IPS DF 6.9 (cell line): ENCODE measurements at regions not wholly inside any gene's neighbourhood (a gene's known extent, or its start where the extent isn't known, plus 50 kb on each side); places are given as distances from the start of the nearest gene placed in this dataset.

ENCODE experiments used
- DNase-seq: peaks from one replicate; pipeline ENCODE4 v3.0.0-alpha.2; 2013; ENCODE audit warnings: low read depth, low spot score
- H3K27ac ChIP-seq: one replicate; pipeline ENCODE4 v1.5.1; 2013; ENCODE audit warnings: low read length, control low read depth
- H3K27me3 ChIP-seq: 2 replicates; pipeline ENCODE4 v1.6.1; 2013; ENCODE audit warnings: mild to moderate bottlenecking, low read length; ENCODE audit not compliant: control insufficient read depth, insufficient read depth
- H3K36me3 ChIP-seq: 2 replicates; pipeline ENCODE4 v1.6.1; 2013; ENCODE audit warnings: low read length; ENCODE audit not compliant: control insufficient read depth, insufficient read depth
- H3K4me1 ChIP-seq: 2 replicates; pipeline ENCODE4 v1.6.1; 2013; ENCODE audit warnings: low read length; ENCODE audit not compliant: control insufficient read depth, insufficient read depth
- H3K4me3 ChIP-seq: 2 replicates; pipeline ENCODE4 v1.5.1; 2013; ENCODE audit warnings: mild to moderate bottlenecking, low read length
- H3K9me3 ChIP-seq: 2 replicates; pipeline ENCODE4 v1.6.1; 2013; ENCODE audit warnings: low read length, inconsistent platforms; ENCODE audit not compliant: control insufficient read depth, insufficient read depth
- WGBS: extraction: QIAGEN DNeasy Blood & Tissue Kit; methylation state at CpG from one replicate; pipeline ENCODE4 v1.1.7; 2013; ENCODE audit warnings: mixed read lengths, missing lambda C conversion rate; ENCODE audit not compliant: insufficient read length, insufficient coverage; 5-methylcytosine and 5-hydroxymethylcytosine counted together

GRCh38 chr6:82761674-82762345 is 303.8 kb downstream of the UBE3D start:
- no peaks in the 10 kb centered on the region for H3K9me3 ChIP-seq
- H3K27ac ChIP-seq = no peak overlapping the region
- no peak overlapping the region for H3K4me3 ChIP-seq
- no peak for DNase-seq
- H3K36me3 ChIP-seq = no peaks in the 10 kb centered on the region
- H3K27me3 ChIP-seq = no peaks in the 10 kb centered on the region
- no peaks in the 10 kb centered on the region for H3K4me1 ChIP-seq
- WGBS = no CpG with 5 or more reads among the region's 2 CpGs

GRCh38 chr6:82766476-82766875 is 299.2 kb downstream of the UBE3D start:
- H3K27ac ChIP-seq = no peak overlapping the region
- no peaks in the 10 kb centered on the region for H3K36me3 ChIP-seq
- WGBS = no CpG with 5 or more reads among the region's 1 CpG

GRCh38 chr6:82767037-82767436 is 298.6 kb downstream of the UBE3D start:
- Histone ChIP-seq H3K27ac (no peak overlapping the region), H3K27me3 (no peaks in the 10 kb centered on the region), H3K9me3 (no peaks in the 10 kb centered on the region), H3K36me3 (no peaks in the 10 kb centered on the region), H3K4me1 (no peaks in the 10 kb centered on the region), H3K4me3 (no peak overlapping the region)
- DNase-seq = no peak
- no CpG with 5 or more reads among the region's 5 CpGs for WGBS

More at GRCh38 chr6:82766476-82766875, 299.2 kb downstream of the UBE3D start:
- Histone ChIP-seq H3K4me3 (no peak overlapping the region), H3K27me3 (no peaks in the 10 kb centered on the region), H3K9me3 (no peaks in the 10 kb centered on the region), H3K4me1 (no peaks in the 10 kb centered on the region)
- DNase-seq = no peak

DNA sequence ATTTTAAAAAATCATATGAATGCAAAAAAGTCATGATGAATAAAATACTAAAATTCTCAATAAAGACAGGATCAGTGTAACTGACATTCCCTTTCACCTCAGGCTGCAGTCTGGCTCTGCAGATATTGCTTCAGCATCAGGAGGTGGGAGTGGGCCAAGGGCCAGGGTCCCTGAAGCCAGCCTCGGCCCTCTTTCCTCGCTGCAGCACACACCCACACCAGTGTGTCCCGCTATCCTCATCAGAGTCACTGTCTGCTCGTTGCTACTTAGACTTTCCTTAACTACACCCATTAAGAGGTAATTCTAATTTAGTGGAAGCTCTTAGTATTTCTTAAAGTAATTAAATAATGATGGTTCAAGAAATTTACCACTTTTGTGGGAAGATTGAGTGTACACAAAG is 298.2 kb downstream of the UBE3D start:
- no peaks in the 10 kb centered on the region for H3K27me3 ChIP-seq
- WGBS = no CpG with 5 or more reads among the region's 4 CpGs
- no peak for DNase-seq

DNA sequence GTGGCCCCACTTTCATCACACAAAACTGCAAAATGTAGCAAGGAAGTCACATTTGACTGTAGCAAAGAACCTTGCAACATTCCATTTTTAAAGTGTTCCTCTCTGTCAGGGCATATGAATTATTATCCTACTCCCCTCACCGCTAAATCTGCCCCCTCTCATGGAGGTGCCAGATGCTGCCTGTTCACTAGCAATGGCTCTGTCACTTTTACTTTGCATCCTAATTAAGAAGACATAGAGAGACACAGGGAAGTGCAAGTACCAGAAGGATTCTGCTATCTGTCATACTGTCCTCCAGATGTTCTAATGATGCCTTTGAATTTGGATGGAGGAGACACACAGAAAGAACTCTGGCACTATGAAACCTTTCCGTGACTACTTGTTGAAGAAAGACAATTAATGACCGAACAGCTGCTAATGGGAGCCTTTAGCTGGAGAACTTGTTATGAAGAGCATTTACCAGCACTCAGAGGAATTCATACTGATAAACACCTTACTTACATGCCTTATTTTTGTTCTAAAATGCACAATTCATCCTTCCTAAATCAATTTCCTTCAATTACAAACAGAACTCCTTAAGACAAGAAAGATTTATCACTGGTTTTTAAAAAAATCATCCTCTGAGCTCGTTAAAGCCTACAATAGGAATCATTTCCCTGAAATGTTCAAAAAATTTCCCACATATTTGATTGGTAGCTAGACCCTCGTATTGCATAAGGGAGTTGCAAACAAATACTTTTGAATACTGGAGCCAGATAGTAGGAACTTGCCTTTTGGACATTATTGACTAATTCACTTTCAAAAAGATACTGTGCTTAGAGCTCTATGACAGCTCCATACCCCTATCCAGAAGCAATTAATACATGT is 292.6 kb downstream of the UBE3D start:
- Histone ChIP-seq H3K9me3 (no peaks in the 10 kb centered on the region), H3K4me3 (no peak overlapping the region), H3K36me3 (no peaks in the 10 kb centered on the region), H3K4me1 (no peaks in the 10 kb centered on the region), H3K27ac (no peak overlapping the region), H3K27me3 (no peaks in the 10 kb centered on the region)
- no CpG with 5 or more reads among the region's 5 CpGs for WGBS
- no peak for DNase-seq

More for the DNA sequence above, 298.2 kb downstream of the UBE3D start:
- no peak overlapping the region for H3K4me3 ChIP-seq
- H3K9me3 ChIP-seq = no peaks in the 10 kb centered on the region
- no peak overlapping the region for H3K27ac ChIP-seq
- no peaks in the 10 kb centered on the region for H3K36me3 ChIP-seq
- no peaks in the 10 kb centered on the region for H3K4me1 ChIP-seq

GRCh38 chr6:82775361-82775760 is 290.3 kb downstream of the UBE3D start:
- H3K9me3 ChIP-seq = no peaks in the 10 kb centered on the region
- no peak overlapping the region for H3K27ac ChIP-seq
- WGBS = no CpG with 5 or more reads among the region's 1 CpG
- no peaks in the 10 kb centered on the region for H3K36me3 ChIP-seq
- no peaks in the 10 kb centered on the region for H3K4me1 ChIP-seq
- DNase-seq = no peak
- no peak overlapping the region for H3K4me3 ChIP-seq
- H3K27me3 ChIP-seq = no peaks in the 10 kb centered on the region

DNA sequence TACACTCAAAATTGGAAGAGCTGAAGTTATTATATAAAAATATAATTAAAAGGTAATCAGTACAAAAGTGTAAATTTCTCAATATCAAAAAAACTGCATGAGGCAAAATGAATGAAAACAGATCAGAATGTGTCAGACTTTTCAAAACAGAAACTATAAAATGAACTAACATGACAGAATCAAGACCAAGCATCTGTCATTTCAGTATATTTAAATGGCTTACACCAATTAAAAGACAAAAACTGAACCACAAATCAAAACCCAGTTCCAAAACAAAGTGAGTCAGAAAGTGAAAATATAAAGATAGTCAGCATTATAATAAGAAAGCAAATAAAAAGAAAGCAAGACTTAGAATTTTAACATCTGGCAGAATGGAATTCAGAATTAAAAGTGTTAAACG is 289.7 kb downstream of the UBE3D start:
- H3K27ac ChIP-seq = no peak overlapping the region
- no peaks in the 10 kb centered on the region for H3K9me3 ChIP-seq
- no peaks in the 10 kb centered on the region for H3K36me3 ChIP-seq
- no peaks in the 10 kb centered on the region for H3K27me3 ChIP-seq
- WGBS = no CpG with 5 or more reads among the region's 1 CpG
- no peak for DNase-seq
- H3K4me3 ChIP-seq = no peak overlapping the region
- no peaks in the 10 kb centered on the region for H3K4me1 ChIP-seq

GRCh38 chr6:82779041-82779440 is 286.6 kb downstream of the UBE3D start:
- Histone ChIP-seq H3K4me3 (no peak overlapping the region), H3K27ac (no peak overlapping the region), H3K9me3 (no peaks in the 10 kb centered on the region), H3K4me1 (no peaks in the 10 kb centered on the region), H3K27me3 (no peaks in the 10 kb centered on the region), H3K36me3 (no peaks in the 10 kb centered on the region)
- no peak for DNase-seq
- no CpG with 5 or more reads among the region's 3 CpGs for WGBS

DNA sequence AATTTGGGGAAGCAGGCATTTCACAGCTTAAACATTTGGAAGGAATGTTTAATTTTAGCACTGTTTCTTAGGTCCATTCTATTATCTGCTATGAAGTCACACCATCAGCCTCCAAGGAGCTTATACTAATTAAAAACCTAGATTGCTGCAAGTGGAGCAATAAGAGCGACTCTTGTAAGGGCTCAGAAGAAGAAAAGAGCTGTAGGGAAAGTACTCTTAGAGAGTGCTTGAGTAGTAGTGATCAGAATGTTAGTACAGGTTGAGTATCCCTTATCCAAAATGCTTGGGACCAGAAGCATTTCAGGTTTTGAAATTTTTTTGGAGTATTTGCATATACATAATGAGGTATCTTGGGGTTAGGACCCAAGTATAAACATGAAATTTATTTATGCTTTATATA is 285.3 kb downstream of the UBE3D start:
- Histone ChIP-seq H3K4me1 (no peaks in the 10 kb centered on the region), H3K9me3 (no peaks in the 10 kb centered on the region), H3K27me3 (no peaks in the 10 kb centered on the region), H3K4me3 (no peak overlapping the region), H3K36me3 (no peaks in the 10 kb centered on the region), H3K27ac (no peak overlapping the region)
- no CpG with 5 or more reads among the region's 1 CpG for WGBS
- DNase-seq = no peak

GRCh38 chr6:82781620-82782204 is 283.9 kb downstream of the UBE3D start:
- H3K4me1 ChIP-seq = no peaks in the 10 kb centered on the region
- WGBS = no CpG with 5 or more reads among the region's 2 CpGs
- no peak for DNase-seq
- no peak overlapping the region for H3K4me3 ChIP-seq
- no peak overlapping the region for H3K27ac ChIP-seq
- no peaks in the 10 kb centered on the region for H3K9me3 ChIP-seq
- no peaks in the 10 kb centered on the region for H3K27me3 ChIP-seq
- no peaks in the 10 kb centered on the region for H3K36me3 ChIP-seq
